Lower leg skin (tissue), 4 donors: ENCODE measurements at regions not wholly inside any gene's neighbourhood (a gene's known extent, or its start where the extent isn't known, plus 50 kb on each side); places are given as distances from the start of the nearest gene placed in this dataset.

Experiments
- DNase-seq, 2 donors: peaks; one replicate each; pipeline ENCODE4 v3.0.0-alpha.2; 2019; ENCODE audit warnings: low spot score in 2 of 2
- H3K4me3 ChIP-seq: fragments of 200-600 bp; sonication (generic); 2 replicates; pipeline ENCODE4 v1.5.1; 2017; ENCODE audit warnings: mild to moderate bottlenecking, low read depth; ENCODE audit not compliant: poor library complexity, severe bottlenecking
- POLR2A ChIP-seq, 2 donors: fragments of 450-650 bp; IDR thresholded peaks; one replicate each; pipeline ENCODE4 v1.6.1; 2016 to 2017; ENCODE audit warnings: antibody characterized with exemption in 2 of 2, mild to moderate bottlenecking in 1 of 2, moderate library complexity in 1 of 2
- WGBS, 2 donors: methylation state at CpG; one replicate each; pipeline ENCODE4 v1.1.5; 2018; 5-methylcytosine and 5-hydroxymethylcytosine counted together
- intact Hi-C: fragments of 100-400 bp; cut with DNase I; formaldehyde crosslinking; loops from one replicate; pipeline ENCODE4 v1.15.0; 2023; ENCODE audit warnings: low total_unique reads
- TF ChIP-seq, protein P1 (sequence below), 3 donors: fragments of 450-650 bp; IDR thresholded peaks; one replicate each; pipeline ENCODE4 v1.5.1; 2016; ENCODE audit warnings: antibody characterized with exemption in 3 of 3, mild to moderate bottlenecking in 3 of 3, moderate library complexity in 2 of 3

DNA sequence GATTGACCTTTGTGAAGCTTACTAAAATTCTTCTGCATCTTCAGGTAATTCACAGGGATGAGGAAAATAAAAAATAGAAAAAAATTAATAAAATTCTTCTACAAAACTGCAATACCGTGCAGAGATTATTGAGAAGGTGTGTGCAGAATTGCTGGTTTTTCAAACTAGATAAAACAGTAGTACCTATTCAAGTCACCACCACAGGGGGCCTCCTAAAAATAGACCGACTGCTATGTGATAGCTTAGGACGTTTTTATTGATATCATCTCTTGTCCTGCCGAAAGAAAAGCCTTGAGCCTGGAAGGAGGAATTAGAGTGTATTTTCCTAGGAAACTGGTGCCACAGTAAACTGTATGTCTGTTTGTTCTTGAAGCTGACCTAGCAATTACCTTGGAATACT is 325.9 kb downstream of the ZFHX3 start:
- no peak overlapping the region for H3K4me3 ChIP-seq
- intact Hi-C loops, result no loop called here
- DNase-seq, result no peak
- no peak for TF ChIP-seq POLR2A (IDR thresholded peaks at IDR 0.05)
- TF ChIP-seq, protein P1, sequence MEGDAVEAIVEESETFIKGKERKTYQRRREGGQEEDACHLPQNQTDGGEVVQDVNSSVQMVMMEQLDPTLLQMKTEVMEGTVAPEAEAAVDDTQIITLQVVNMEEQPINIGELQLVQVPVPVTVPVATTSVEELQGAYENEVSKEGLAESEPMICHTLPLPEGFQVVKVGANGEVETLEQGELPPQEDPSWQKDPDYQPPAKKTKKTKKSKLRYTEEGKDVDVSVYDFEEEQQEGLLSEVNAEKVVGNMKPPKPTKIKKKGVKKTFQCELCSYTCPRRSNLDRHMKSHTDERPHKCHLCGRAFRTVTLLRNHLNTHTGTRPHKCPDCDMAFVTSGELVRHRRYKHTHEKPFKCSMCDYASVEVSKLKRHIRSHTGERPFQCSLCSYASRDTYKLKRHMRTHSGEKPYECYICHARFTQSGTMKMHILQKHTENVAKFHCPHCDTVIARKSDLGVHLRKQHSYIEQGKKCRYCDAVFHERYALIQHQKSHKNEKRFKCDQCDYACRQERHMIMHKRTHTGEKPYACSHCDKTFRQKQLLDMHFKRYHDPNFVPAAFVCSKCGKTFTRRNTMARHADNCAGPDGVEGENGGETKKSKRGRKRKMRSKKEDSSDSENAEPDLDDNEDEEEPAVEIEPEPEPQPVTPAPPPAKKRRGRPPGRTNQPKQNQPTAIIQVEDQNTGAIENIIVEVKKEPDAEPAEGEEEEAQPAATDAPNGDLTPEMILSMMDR (IDR thresholded peaks at IDR 0.05), result no peak
- WGBS, 2 donors, result 79% methylated on average over 4 of the region's 4 CpGs

DNA sequence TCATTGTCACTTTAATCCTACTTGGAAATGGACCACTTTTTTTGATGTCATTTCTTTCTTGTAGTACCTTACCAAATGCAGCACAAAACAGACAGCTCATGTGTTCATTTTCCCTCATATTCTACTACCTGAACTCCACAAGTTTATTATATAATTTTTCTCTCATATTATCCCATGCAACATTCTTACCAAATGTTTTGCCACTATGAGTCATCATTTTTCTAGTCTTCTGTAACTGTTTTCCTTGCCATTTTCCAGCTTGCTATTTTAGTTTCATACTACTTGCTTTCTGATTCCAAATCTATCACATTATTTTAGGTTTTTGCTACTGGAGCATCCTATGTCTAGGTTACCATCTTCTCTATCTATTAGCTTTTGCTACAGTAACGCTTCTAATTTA is 332.7 kb downstream of the ZFHX3 start:
- TF ChIP-seq POLR2A (IDR thresholded peaks at IDR 0.05), result no peak
- TF ChIP-seq, protein P1 (IDR thresholded peaks at IDR 0.05), result no peak
- H3K4me3 ChIP-seq, result no peak overlapping the region
- WGBS, 2 donors, result 95 to 97% methylated on average over 1 of the region's 1 CpG
- no peak for DNase-seq
- intact Hi-C loops, result no loop called here

DNA sequence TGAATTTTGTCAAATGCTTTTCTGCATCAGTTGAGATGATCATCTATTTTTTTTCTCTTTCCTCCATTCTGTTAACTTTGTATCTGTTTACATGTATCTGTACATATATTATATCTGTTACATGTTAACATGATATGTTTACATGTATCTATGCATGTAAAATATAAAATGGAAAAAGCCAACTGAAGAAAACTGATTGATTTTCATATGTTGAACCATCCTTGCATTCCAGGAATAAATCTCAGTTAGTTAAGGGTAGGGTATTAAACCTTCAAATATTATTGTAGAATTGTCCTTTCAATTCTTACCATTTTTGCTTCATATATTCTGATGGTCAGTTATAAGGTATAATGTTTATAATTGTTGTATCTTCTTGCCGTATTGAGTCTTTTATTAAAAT is 336.1 kb downstream of the ZFHX3 start:
- H3K4me3 ChIP-seq, result no peak overlapping the region
- no peak for TF ChIP-seq POLR2A (IDR thresholded peaks at IDR 0.05)
- TF ChIP-seq, protein P1 (IDR thresholded peaks at IDR 0.05), result no peak
- intact Hi-C loops, result no loop called here
- no peak for DNase-seq
- 95 to 100% methylated on average over 1 of the region's 1 CpG for WGBS, 2 donors

DNA sequence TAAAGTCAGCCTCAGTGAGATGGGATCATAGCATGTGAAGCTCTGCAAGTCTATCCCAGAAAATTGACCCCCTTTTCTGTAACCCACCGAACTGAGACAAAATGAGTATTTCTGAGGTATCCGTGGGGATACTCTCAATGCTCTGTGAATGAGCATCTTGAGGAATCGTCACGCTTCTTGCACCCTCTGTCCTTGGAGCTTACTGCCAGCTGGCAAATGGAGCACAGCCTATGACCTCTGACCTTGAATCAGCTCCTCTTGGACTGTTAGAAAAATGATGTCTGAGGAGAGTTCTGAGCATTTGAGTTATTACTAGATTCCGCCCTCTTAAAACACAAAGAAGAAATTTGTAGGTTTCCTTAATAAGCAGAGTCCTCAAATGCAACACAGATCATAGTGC is 342.1 kb downstream of the ZFHX3 start:
- TF ChIP-seq POLR2A (IDR thresholded peaks at IDR 0.05), result no peak
- TF ChIP-seq, protein P1 (IDR thresholded peaks at IDR 0.05), result no peak
- no peak overlapping the region for H3K4me3 ChIP-seq
- 81 to 89% methylated on average over 5 of the region's 5 CpGs for WGBS, 2 donors
- intact Hi-C loops, result no loop called here
- no peak for DNase-seq

DNA sequence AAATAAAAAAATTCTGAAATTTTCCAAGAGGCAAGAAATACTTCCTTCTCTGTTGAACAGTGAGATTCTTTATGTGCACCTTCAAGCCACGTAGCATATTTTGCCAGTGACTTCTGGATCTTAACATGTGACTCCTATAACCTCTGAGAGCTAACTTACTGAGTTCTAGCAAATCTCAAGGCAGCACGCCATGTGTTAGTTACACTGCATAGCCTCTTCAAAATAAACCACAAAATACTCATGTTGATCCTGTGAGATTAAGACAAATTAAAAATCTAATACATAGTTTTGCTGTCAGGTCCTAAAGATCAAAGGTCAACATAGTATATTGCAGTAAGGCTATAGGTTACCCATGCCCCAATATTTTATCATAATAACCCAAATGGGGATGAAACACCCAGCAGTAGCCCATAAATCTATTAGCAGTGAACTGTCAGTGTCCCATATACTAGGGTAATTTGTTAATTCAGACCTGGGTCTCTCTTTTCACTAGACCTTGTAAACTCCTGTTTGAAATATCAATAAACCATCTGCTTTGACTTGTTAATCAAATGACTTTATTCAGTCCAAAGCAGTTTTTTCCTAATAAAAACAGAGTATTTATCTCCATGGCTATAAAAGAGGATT is 343.1 kb downstream of the ZFHX3 start:
- WGBS, 2 donors, result 79 to 90% methylated on average over 2 of the region's 2 CpGs
- intact Hi-C loops, result no loop called here
- TF ChIP-seq, protein P1 (IDR thresholded peaks at IDR 0.05), result no peak
- TF ChIP-seq POLR2A (IDR thresholded peaks at IDR 0.05), result no peak
- DNase-seq, result no peak
- H3K4me3 ChIP-seq, result no peak overlapping the region

DNA sequence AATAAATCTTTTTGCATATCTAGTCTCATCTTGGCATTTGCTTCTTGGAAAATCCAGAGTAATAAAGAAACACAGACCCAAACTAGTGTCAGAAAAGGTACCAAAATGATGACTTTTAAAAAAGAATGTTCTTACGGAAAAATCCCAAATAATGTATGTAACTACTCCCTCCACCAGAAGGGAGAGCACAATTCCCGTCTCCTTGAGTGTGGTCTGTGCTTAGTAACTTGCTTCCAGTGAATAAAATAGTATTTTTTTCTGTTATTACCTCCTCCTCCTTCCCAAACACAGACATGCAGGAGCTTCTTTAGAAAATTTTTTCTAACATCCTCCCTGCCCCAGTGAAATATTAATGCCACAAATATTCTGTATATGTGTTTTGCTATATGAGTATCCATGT is 358.1 kb downstream of the ZFHX3 start:
- 76 to 77% methylated on average over 2 of the region's 2 CpGs for WGBS, 2 donors
- no peak overlapping the region for H3K4me3 ChIP-seq
- no peak for DNase-seq
- intact Hi-C loops, result no loop called here
- TF ChIP-seq POLR2A (IDR thresholded peaks at IDR 0.05), result no peak
- TF ChIP-seq, protein P1 (IDR thresholded peaks at IDR 0.05), result no peak
